Stimulated activated CD8-positive, alpha-beta memory T cell treated with anti-CD3 and anti-CD28 coated beads, Interleukin-12 subunit alpha, Interleukin-12 subunit beta, amount 100 ng/mL, for 24 hours (primary cell): ENCODE measurements at regions not wholly inside any gene's neighbourhood (a gene's known extent, or its start where the extent isn't known, plus 50 kb on each side); places are given as distances from the start of the nearest gene placed in this dataset.

Source experiments
- DNase-seq: peaks from one replicate; pipeline ENCODE4 v3.0.0-alpha.2; 2020; ENCODE audit errors: extremely low read depth

DNA sequence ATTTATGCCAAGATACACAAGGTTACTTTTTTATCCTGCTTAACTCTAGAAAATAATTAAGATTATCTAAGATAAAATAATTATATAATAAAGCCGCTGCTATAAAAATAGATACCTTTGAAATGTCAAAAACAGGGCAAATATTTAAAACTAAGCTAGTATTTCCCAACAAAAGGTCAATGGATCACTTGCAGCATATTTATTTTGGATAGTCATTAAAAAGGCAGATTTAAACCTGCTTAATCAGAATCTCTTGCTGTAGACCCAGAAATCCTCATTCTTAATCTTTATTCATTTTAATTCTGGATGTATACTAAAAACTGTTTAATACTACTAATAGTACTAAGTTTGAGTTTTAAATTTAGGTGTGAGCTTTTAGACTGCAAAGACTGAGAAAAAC is 139.0 kb upstream of the CWC22 start:
- DNase-seq: no peak

DNA sequence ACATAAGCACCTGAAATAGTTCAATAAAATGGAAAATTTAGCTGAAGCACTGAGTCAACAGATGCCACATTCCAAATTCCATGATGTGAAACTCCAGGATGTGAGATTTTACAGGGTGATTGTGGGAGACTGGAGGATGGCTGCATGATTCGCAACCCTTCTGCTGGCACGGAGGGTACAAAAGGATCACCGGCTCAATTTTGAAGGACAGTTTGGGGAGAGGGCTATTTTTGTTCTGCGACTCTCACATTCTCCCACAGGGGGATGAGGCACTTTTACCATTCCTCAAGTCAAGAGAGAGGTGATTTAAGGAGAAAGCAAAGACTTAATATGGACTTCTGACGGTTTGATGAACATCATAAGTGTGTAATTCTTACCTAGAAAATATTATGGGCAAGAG is 138.1 kb upstream of the CWC22 start:
- DNase-seq: no peak

DNA sequence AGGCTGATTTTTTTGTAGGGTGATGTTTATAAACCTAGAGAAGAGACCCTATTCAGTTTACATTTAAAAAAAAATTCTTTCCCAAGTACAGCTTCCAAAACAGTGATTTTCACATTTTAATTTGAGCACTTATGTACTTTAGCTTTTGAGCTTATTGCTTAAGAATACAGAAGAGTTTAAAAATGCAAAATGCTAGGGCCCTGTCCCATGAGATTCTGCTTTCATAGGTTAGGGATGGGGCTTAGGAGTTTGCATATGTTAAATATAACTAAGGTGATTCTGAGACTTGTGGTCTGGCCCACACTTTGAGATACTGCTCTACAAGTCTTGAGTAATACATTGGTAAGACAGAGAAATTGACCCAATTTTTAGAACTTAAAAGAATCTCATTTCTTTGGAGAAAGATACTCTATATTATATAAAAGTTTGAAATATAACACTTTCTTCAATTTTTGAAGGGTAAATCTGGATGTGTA is 137.3 kb upstream of the CWC22 start:
- no peak for DNase-seq

DNA sequence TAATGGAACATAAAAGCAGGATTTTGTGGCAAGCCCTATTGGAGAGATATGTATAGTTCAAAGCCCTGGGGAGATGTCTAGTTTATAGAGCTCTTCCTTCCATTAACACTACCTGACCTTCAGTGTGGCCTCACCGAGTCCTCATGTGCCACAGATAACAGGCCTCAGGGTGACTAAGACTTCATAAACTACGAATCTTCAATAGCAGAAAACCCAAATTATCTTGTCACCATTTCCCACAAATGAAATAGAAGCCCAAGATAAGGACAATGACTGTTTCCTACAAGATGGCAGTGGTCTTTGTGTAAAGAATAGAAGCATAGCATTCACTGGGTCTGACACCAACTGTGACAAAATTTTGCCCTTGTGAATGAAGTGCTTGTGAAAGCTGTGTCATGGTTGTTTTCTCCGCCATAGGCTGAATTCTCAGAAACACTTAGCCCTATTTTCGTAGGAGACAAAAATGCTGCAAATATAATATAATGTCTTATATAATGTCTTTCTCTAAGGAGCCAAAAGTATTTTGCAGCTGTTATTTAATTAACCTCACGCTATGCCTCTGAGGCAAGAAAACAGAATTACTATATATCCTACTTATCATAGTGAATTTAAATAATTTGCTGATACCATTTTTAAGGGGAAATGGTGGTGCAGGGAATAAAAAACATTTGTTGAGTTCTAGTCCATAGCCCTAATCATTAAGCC is 136.7 kb upstream of the CWC22 start:
- no peak for DNase-seq

DNA sequence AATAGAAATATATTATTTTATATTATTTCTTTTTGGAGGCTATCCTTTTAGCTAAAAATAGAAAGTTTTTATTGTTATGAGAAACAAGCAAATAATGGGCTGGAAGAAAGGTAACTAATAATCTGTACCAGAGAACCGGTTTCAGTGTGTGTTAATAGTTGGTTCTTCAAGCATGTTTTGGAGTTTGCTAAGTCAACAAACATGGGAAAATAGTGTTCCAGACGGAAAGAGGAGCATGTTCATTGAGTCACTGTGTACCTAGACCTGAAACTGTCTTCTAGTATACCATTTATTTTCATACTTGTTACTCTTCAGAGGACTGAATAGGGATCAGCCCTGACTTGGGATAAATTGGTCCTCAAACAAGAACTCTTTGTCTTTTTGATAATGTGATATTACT is 134.5 kb upstream of the CWC22 start:
- no peak for DNase-seq

DNA sequence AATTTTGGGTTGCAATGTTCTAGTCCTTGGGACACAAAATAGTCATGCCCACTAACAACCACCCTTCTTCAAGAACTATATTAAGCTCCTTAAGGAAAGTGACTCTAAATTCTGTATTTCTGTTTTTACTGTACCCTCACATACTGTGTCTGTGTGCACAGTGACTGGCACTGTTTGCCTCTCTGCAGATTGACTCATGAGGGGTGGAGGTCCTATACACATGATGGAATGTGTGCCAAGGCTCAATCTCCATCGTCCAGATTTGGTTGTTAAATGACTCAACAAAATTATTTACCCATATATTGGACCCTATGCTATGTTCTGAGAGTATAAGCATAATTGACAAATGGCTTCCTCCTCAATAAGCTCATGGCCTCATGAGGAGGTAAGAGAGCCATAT is 126.6 kb upstream of the CWC22 start:
- DNase-seq: no peak

DNA sequence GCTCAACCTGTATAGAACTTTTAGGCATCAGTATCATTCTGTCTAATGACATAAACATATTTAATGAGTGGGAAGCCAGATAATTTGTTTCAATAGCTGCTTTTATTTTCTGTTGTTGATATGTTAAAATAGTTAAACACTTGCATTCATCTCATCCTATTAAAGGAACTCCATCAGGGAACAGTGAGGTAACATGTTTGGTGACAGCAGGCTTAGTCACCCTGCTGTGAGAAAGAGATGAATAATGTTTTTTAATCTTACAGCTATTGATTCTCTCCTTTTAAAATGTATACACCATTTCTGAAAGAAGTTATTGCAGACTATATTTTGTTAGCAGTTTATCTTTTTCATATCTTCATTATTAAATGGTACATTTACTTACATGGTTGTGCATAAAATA is 123.3 kb upstream of the CWC22 start:
- DNase-seq: no peak

DNA sequence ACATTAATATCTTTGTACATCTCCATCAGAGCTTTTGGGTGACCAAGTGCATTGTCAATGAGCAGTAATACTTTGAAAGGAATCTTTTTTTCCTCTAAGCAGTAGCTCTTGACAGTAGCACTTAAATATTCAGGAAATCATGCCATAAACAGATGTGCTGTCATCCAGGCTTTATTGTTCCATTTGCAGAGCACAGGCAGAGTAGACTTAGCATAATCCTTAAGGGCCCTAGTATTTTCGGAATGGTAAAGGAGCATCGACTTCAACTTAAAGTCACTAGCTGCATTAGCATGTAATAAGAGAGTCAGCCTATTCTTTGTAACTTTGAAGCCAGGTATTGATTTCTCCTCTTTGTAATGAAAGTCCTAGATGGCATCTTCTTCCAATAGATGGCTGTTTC is 121.8 kb upstream of the CWC22 start:
- no peak for DNase-seq

DNA sequence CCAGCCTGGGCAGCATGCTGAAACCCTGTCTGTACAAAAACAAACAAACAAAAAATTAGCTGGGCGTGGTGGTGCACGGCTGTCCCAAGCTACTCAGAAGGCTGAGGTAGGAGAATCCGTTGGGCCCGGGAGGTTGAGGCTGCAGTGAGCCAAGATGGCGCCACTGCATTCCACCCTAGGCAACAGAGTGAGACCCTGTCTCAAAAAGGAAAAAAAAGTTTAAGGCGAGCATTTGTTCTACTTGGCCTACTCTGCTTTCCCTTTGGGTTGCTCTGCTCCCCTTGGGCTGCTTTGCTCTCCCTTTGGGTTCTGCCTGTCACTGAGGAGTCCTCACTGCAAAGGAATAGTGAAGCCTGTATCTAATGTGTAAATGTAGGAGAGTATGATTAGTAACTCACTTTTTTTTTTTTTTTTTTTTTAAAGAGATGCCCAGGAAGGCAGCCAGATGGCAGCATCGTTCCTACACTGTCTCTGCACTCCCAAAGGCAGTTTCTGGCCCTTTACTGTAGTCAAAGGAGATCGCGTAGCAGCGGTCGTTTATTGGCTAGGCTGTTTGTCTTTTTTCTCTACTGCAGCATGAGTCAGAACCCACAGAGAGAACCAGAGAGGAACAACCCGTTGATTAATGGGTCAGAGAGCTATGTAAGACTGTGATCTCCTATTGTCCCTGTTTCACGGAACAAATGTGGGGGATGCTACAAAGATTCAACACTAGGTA is 118.3 kb upstream of the CWC22 start:
- DNase-seq: peak; percentile 2

DNA sequence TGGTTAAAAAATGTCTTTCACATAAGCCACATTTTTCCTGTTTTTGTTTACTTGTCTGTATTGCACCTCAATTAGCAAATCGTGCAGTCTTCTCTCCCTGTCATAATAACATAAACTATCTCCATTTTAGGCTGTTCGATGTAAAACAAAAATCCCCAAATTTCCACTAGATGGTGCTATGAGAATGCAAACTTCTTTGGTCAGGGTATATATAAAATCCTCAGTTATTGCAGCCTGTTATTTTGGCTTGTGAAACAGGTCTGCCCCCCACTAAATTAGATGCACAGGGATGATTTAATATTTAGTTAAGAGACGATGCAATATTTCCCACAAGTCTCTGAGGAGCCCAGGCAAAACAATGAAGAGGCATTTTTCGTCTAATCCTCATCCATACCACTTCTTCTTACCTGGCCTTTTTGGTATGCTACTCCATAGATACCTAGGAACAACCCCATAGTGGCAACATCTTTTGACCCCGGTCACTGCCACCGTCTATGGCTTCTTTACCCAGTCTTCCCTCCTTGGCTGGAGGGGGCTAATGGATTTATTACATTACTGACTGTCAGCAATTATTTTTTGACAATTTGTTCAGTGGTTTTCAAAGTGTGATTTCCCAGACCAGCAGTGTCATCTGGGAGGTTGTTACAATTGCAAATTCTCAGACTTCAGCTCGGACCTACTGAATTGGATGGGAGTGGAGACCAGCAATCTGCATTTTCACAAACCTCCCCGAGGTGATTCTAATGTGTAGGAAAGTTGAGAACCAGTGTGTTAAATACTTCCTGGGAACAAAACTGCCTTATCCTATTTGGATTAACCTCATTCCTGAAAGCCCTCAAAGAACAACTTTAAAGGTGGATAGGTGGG is 117.4 kb upstream of the CWC22 start:
- DNase-seq: no peak

DNA sequence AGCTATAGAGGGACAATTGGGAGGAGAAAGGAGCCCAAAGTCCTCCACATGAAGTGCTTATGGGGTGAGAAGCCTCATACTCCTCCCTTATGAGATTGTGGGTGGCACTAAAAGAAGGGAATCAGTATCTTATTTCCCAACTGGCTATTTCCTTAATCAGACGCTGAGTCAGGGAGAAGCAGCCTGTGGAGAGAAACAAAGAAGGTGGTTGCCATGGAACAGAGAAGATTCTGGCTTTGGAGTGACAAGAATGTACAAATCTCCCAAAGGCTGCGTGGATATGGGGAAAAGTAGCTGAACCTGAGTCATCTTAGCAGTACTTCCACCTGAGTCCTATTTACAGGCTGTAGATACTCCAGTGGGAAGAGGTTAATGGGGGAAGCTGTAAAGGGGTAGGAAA is 115.8 kb upstream of the CWC22 start:
- DNase-seq: no peak

DNA sequence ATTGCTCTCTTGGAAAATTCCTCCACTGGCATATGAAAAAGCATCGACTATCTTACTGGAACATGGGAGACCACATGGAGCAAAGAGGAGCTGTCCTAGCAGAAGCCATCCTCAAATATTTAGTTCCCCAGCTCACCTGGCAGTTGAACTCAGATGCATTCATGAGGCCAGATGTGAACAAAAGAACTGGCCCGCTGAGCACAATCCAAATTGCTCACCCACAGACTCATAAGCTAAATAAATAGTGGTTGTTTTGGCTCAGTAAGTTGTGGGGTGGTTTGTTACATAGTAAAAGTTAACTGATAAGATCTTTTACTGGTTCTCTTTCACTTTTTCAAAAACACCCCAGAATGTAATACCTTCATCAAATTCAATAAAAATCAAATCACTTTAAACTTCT is 108.6 kb upstream of the CWC22 start:
- no peak for DNase-seq

DNA sequence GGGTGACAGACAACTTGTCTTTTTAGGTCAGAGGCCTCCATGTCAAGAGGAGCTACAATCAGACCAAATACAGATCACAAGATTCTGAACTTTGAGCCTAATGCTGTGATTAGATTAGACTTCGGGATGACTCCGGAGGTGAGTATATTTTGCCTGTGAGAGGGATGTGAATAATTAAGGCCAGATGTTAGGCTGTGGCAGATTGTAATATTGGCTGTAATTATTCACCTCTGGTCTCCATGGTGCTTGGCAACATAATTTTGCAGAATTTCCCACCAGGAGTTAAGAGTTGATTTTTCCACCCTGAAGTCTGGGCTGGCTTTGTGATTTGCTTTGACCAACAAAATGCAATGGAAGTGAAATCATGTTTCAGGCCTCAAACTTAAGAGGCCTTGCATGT is 108.2 kb upstream of the CWC22 start:
- DNase-seq: no peak

DNA sequence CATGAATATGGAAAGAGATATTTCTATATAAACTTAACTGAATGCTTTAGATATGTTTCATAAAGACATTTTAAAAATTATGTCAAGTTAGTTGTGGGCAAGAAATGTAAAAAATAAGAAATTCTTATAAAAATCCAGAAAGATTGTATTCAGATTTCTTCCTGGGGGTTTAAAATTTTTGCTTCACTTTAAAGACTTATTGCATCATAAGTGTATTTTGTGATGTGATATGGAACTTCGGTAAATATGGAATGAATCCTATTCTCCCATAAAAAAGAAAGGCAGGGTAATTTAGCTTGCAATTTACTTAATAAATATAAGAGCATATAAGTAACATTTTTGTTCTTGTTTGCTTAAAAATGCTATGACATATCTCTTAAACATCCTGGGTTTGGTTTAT is 104.8 kb upstream of the CWC22 start:
- DNase-seq: no peak

DNA sequence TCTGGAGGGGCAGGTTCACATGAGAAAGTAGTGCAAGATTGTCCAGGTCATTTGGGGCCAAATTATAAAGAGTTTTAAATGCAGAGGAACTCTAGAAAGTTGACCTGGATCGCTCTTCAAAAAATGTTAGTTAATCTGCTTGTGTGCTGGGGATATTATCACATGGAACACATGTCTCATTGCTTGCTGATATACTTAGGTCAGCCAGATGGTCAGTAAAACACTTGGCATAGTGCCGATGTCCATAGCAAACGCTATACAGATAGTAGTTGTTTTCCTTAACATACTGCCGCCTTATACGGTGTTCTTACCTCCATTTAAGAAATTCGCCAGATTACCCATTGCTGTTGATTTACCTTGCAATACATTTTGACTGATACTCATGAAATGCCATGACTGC is 103.4 kb upstream of the CWC22 start:
- no peak for DNase-seq

DNA sequence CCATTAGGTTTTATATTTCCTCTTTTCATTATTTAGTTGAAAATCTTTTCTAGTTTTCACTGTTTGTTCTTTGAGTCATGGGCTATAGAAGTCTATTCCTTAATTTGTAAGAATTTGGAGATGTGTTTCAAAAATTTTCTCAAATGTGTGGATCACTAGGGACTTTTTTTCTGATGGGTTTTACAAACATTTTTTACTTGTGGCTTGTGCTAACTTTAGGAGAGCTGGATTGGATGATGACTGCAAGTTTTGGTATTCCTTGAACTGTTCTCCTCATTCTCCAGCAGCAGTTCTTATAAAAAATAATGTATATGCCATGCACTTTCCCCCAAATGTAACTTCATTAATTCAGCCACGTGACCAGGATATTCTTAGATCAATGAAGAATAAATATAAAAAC is 94.7 kb upstream of the CWC22 start:
- DNase-seq: no peak

DNA sequence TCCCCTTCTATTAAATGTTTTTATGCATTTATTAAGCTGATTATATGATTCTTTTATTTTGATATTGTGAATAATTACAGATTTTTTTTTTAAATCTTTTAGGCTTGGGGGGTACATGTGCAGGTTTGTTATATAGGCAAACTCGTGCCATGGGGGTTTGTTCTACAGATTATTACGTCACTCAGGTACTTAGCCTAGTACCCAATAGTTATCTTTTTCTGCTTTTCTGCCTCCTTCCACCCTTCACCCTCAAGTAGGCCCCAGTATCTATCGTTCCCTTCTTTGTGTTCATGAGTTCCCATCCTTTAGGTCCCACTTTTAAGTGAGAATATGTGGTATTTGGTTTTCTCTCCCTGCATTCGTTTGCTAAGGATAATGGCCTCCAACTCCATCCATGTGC is 92.2 kb upstream of the CWC22 start:
- DNase-seq: no peak

DNA sequence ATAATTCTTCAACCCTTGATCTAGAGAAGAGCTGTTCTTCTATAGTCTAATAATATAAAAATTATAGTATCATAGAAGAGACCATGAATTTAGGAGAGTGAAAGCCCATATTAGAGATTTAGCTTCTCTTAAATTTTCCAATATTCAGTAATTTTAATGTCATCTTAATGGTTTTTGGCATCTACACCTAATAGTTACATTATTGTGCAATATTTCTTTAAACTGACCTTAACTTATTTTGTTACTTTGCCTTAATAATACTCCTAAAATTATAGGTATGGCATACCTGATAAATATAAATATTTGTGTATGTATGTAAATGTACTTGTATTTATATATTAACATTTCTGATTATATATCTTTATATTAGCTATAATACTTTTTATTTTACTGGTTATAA is 78.0 kb upstream of the CWC22 start:
- no peak for DNase-seq

DNA sequence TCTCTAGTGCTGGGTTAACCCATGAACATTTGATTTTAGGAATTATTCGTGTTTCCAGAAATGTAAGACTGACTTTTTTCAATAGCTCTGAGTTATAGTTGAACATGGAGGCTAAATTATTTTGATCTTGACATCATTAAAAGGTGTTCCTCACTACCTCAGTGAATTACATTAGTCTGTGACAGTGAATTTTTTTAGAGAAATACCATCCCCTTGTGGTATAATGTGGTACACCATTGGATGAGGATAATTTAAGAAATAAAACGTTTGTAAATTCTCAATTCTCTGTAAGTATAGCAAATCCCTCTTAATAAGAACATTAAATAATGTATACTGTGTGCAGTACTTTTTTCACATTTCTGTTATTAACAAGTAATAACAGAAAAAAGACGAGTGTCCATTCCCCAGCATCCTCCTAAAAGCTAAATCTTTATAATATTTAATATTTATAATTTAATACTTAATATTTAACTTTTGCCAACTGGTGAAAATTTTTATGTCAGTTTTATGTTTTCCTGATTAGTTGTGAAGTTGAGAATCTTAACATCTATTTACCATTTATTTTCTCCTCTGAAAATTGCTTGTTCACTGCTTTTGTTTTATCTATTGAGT is 70.3 kb upstream of the CWC22 start:
- no peak for DNase-seq

DNA sequence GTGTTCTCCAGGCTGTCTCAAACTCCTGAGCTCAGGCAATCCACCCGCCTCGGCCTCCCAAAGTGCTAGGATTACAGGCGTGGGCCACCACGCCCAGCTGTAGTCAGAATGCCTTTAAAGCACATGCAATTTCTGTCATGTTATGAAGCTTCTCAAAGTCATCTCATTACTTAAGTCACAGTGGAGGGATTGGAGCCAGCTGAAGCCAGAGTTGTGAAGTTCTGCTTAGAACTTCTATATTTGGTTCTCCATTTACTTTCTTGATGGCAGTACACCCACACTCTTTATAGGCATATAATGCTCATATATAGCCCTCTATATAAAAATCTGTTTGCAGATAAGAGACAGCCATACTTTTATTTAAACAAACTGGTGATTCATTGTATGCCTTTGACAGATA is 68.8 kb upstream of the CWC22 start:
- no peak for DNase-seq

DNA sequence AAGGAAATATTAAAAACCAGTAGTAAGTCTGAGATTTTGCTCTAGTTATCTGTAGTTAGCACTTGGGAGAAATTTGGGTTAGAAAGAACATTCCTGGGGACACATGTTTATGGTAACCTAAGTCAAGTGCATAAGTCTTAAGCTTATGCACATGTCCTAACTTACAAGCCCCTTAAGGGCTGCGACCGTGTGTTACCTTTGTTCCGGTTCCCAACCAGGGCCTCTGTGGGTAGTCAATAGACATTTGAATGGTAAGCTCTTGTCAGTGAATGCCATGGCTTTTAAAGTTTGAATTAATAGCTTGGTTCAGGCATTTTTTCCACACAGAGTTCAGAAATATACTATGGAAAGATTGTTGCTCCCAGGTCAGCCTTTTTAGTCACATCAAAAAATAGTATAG is 64.7 kb upstream of the CWC22 start:
- no peak for DNase-seq

DNA sequence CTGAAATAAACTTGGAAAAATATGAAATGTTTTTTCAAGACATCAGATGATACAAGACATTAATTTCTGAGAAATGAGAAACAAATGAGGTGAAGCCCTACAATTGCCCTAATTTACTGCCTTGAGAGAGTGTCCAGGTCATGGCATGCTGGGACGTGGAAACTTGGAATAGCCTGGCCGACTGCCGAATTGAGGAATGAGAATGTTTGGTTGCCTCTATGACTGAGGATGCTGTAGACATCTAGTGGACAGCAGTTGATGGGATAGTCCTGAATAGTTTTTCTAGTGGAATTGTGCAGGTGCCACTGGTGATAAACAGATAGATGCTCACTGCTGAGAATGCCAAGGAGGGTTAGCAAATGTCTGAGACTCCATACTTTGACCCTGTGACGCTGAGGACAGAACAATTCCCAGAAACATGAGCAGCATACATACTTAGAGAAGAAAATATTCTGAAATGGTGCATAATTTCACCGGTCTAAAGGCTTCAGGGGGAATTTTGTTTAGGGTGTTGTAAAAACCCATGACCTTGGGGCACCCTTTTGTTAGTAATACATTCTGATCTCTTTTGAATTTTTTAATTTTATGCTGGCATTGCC is 56.5 kb upstream of the CWC22 start:
- no peak for DNase-seq
